ENCODE measurements at regions not wholly inside any gene's neighbourhood (a gene's known extent, or its start where the extent isn't known, plus 50 kb on each side); places are given as distances from the start of the nearest gene placed in this dataset.

DNA sequence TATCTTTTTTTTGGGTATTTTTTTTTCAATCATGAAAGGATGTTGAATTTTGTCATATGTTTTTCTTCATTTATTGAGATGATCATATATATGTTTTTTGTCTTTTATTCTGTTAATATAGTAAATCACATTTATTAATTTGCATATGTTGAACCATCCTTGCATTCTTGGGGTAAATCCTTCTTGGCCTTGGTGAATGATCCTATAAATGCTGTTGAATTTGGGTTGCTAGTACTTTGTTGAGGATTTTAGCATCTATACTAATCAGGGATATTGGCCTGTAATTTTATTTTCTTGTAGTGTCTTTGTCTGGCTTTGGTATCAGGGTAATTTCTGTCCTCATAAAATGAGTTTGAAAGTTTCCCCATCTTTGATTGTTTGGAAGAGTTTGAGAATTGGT is 199.9 kb downstream of the B3GLCT start:
- TF ChIP-seq, protein P1, sequence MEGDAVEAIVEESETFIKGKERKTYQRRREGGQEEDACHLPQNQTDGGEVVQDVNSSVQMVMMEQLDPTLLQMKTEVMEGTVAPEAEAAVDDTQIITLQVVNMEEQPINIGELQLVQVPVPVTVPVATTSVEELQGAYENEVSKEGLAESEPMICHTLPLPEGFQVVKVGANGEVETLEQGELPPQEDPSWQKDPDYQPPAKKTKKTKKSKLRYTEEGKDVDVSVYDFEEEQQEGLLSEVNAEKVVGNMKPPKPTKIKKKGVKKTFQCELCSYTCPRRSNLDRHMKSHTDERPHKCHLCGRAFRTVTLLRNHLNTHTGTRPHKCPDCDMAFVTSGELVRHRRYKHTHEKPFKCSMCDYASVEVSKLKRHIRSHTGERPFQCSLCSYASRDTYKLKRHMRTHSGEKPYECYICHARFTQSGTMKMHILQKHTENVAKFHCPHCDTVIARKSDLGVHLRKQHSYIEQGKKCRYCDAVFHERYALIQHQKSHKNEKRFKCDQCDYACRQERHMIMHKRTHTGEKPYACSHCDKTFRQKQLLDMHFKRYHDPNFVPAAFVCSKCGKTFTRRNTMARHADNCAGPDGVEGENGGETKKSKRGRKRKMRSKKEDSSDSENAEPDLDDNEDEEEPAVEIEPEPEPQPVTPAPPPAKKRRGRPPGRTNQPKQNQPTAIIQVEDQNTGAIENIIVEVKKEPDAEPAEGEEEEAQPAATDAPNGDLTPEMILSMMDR (conservative IDR thresholded peaks at IDR 0.05; ENCODE audit: low read length) = no peak
- no peak for TF ChIP-seq EZH2phosphoT487 (IDR thresholded peaks at IDR 0.05; ENCODE audit: borderline replicate concordance)

All from Loucy (cell line).